MCF 10A (cell line): ENCODE measurements at regions not wholly inside any gene's neighbourhood (a gene's known extent, or its start where the extent isn't known, plus 50 kb on each side); places are given as distances from the start of the nearest gene placed in this dataset.

Experiments
- BruUV-seq: library from RNA; stranded (reverse); fragments of 400-500 nt; replicated peaks from 2 replicates; lab custom pipeline; 2021; lab: Mats Ljungman, UMichigan
- CTCF ChIA-PET: fragments of 300-600 bp; sonication (Branson Sonifier 250); formaldehyde crosslinking; extraction: SDS; loops from one replicate; lab custom pipeline; 2021; ENCODE audit warnings: antibody characterized with exemption, inconsistent platforms; lab: Yijun Ruan, JAX
- POLR2A ChIA-PET: fragments of 300-600, 350-650 bp; sonication (Branson Sonifier 250); formaldehyde crosslinking; extraction: SDS; loops from one replicate; lab custom pipeline; 2020; ENCODE audit warnings: antibody characterized with exemption, inconsistent platforms; lab: Yijun Ruan, JAX
- DNase-seq: peaks from one replicate; pipeline ENCODE4 v3.0.0-alpha.2; 2018; ENCODE audit not compliant: unreplicated experiment
- H3K27ac Mint-ChIP-seq: one replicate; pipeline ENCODE4 v1.8.0; 2022; ENCODE audit warnings: mild to moderate bottlenecking, low read depth, mixed read lengths; ENCODE audit not compliant: unreplicated experiment
- H3K27me3 Mint-ChIP-seq: one replicate; pipeline ENCODE4 v1.8.0; 2022; ENCODE audit warnings: mixed read lengths; ENCODE audit not compliant: insufficient read depth, unreplicated experiment
- H3K36me3 Mint-ChIP-seq: one replicate; pipeline ENCODE4 v1.8.0; 2022; ENCODE audit warnings: mild to moderate bottlenecking, moderate library complexity, mixed read lengths; ENCODE audit not compliant: insufficient read depth, unreplicated experiment
- H3K4me1 Mint-ChIP-seq: one replicate; pipeline ENCODE4 v1.8.0; 2022; ENCODE audit warnings: mixed read lengths; ENCODE audit not compliant: insufficient read depth, unreplicated experiment
- H3K4me3 Mint-ChIP-seq: one replicate; pipeline ENCODE4 v1.8.0; 2022; ENCODE audit warnings: mild to moderate bottlenecking, moderate library complexity, mixed read lengths; ENCODE audit not compliant: unreplicated experiment
- H3K9me3 Mint-ChIP-seq: one replicate; pipeline ENCODE4 v1.8.0; 2022; ENCODE audit warnings: mixed read lengths; ENCODE audit not compliant: unreplicated experiment
- intact Hi-C: fragments of 100-400 bp; cut with micrococcal nuclease; formaldehyde crosslinking; loops from 2 replicates; pipeline ENCODE4 v1.14.1; 2022
- TF ChIP-seq, protein P1 (sequence below): fragments of 200-600 bp; IDR thresholded peaks from one replicate; pipeline ENCODE4 v1.8.0; 2022; ENCODE audit warnings: antibody characterized with exemption, mild to moderate bottlenecking; ENCODE audit not compliant: unreplicated experiment

DNA sequence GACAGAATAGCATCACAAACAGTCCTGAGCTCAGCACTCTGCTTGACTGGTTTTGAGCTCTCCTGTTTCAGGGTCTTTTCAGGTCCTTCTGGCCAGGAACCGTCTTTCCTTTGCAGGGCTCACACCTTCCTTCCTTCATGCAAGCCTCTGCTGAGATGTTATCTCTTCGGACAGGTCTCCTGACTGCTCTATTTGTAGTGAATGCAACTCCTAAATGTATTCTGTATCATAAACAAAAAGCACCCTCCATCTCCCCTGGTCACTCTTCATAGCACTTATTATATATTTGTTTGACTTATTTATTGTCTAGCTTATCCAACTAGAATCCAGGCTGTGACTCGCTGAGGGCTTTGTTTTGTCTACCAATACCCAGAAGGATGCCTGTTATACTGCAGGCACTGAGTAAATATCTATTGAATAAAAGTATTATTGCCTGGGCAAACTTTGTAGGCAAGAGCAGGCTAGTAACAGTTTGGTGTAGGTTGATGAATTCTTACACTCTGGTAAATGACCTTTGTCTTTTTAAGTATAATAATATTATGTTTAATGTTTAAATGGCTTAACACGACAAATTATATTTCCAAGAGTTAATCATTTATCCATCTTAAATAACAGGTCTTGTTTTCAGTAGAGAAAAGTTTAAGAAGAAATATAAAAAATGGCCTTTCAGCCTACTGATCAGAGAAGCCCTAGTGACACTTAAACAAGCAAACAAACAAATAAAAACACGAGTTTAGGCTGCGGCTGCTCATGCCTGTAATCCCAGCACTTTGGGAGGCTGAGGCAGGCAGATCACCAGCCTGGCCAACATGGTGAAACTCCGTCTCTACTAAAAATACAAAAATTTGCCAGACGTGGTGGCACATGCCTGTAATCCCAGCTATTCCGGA, 199.7 kb downstream of the BCAS1 start:
- Mint-ChIP-seq H3K27me3 (no peaks in the 10 kb centered on the region), H3K9me3 (no peaks in the 10 kb centered on the region), H3K4me1 (peaks cover 43% of the 10 kb centered on the region), H3K4me3 (no peak overlapping the region), H3K27ac (peak overlapping the region; percentile 96), H3K36me3 (no peaks in the 10 kb centered on the region)
- intact Hi-C loops: loop anchor here (1.0 to 2.0 kb wide), 3 partner anchors 42 to 292 kb away; no protein-coding TSS in a partner anchor
- ChIA-PET POLR2A (interaction anchor here (0.6 to 4.8 kb wide), 15 partner anchors 29 to 290 kb away, joined by 3 to 36 read pairs (median 4); no protein-coding TSS in a partner anchor), CTCF (interaction anchor here (0.6 to 2.8 kb wide), 28 partner anchors 8 to 292 kb away, joined by 3 to 34 read pairs (median 5); no protein-coding TSS in a partner anchor)
- TF ChIP-seq, protein P1, sequence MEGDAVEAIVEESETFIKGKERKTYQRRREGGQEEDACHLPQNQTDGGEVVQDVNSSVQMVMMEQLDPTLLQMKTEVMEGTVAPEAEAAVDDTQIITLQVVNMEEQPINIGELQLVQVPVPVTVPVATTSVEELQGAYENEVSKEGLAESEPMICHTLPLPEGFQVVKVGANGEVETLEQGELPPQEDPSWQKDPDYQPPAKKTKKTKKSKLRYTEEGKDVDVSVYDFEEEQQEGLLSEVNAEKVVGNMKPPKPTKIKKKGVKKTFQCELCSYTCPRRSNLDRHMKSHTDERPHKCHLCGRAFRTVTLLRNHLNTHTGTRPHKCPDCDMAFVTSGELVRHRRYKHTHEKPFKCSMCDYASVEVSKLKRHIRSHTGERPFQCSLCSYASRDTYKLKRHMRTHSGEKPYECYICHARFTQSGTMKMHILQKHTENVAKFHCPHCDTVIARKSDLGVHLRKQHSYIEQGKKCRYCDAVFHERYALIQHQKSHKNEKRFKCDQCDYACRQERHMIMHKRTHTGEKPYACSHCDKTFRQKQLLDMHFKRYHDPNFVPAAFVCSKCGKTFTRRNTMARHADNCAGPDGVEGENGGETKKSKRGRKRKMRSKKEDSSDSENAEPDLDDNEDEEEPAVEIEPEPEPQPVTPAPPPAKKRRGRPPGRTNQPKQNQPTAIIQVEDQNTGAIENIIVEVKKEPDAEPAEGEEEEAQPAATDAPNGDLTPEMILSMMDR: no peak
- DNase-seq: no peak
- no TSS peak for BruUV-seq

DNA sequence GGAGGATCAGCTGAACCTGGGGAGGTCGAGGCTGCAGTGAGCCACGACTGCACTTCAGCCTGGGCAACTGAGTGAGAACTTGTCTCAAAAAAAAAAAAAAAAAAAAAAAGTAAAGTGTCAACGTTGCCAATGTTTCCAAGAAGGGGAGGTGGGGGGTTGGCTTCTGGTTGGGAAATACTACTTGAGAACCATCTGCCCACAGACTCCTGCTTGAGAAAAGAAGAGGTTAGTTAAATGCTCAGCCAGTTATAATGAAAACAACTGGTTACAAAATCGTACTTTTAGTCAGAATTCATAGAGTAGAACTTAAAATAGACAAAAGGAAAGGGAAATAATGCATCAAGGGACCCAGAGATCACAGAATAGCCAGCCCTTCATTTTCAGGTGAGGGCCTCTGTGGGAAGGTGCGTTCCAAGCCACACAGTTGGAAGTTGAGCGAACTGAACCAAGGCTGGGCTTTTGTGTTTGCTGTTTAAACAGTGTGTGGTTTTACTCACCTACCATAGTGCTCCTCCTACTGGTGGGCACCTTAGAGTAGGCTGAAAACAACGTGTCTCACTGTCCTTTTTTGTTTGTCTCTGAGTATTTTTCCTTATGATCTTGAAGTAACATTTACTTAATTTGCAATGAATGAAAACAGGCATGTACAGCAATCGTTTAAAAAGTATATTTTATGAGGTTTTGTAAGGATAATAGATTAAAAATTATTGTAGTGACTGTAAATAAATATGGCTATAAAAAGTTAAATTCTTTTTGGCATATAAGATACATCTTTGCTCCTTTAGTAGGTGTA, 200.7 kb downstream of the BCAS1 start:
- ChIA-PET CTCF (interaction anchor here (0.6 to 2.8 kb wide), 30 partner anchors 9 to 661 kb away, joined by 3 to 34 read pairs (median 5); no protein-coding TSS in a partner anchor), POLR2A (interaction anchor here (0.7 to 4.8 kb wide), 13 partner anchors 30 to 289 kb away, joined by 3 to 36 read pairs (median 4); no protein-coding TSS in a partner anchor)
- Mint-ChIP-seq H3K27me3 (no peaks in the 10 kb centered on the region), H3K4me3 (peak overlapping the region; percentile 36), H3K36me3 (no peaks in the 10 kb centered on the region), H3K27ac (peak overlapping the region; percentile 96), H3K9me3 (no peaks in the 10 kb centered on the region), H3K4me1 (peaks cover 49% of the 10 kb centered on the region)
- DNase-seq: peak; percentile 90
- BruUV-seq: no TSS peak
- intact Hi-C loops: loop anchor here (1.0 to 5.0 kb wide), 6 partner anchors 41 to 291 kb away; partner anchors contain the start of gene ZNF217
- TF ChIP-seq, protein P1: peak; percentile 65

DNA sequence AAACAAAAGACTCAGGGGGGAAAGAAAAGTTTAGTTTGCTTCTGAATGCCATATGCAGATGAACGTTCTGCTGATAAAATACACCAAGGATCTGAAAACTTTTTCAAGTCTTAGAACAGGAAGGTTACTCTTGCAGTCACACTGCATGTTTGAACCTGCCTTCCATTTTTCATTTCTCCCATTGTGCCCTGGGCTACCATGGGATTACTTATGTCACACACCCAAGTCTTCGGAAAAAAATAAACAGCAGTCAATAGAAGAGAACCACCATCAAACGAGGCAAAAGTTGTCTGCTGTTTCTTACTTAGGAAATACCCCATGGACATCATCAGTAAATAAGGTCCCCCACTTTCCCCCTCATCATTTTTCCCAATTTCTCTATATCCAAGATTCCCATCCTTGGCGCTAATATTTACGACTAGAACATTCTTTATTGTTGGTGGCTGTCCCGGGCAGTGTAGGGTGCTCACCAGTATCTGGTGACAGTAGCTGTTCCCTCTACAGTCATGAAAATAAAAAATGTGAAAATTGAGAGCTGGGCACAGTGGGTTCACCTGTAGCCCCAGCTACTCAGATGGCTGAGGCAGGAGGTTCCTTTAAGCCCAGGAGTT, 202.5 kb downstream of the BCAS1 start:
- Mint-ChIP-seq H3K9me3 (no peaks in the 10 kb centered on the region), H3K27ac (peak overlapping the region; percentile 88), H3K4me3 (no peak overlapping the region), H3K4me1 (peaks cover 46% of the 10 kb centered on the region), H3K36me3 (no peaks in the 10 kb centered on the region), H3K27me3 (no peaks in the 10 kb centered on the region)
- ChIA-PET CTCF (interaction anchor here (3.5 to 3.9 kb wide), 2 partner anchors 48 to 289 kb away, joined by 23 to 32 read pairs; no protein-coding TSS in a partner anchor), POLR2A (interaction anchor here (0.5 to 4.8 kb wide), 23 partner anchors 11 to 289 kb away, joined by 3 to 88 read pairs (median 5); partner anchors contain the start of gene ZNF217)
- no TSS peak for BruUV-seq
- TF ChIP-seq, protein P1: no peak
- DNase-seq: peak; percentile 52
- intact Hi-C loops: loop anchor here (5.0 kb wide), 1 partner anchor 276 kb away; the partner anchor contains the start of gene ZNF217
